NCI-H1105 treated with DMSO at 0.1 percent for 48 hours (cell line): ENCODE measurements at regions not wholly inside any gene's neighbourhood (a gene's known extent, or its start where the extent isn't known, plus 50 kb on each side); places are given as distances from the start of the nearest gene placed in this dataset.

Source experiments
- DNase-seq: peaks from one replicate; lab custom pipeline; 2025; lab: John Stamatoyannopoulos, UW

DNA sequence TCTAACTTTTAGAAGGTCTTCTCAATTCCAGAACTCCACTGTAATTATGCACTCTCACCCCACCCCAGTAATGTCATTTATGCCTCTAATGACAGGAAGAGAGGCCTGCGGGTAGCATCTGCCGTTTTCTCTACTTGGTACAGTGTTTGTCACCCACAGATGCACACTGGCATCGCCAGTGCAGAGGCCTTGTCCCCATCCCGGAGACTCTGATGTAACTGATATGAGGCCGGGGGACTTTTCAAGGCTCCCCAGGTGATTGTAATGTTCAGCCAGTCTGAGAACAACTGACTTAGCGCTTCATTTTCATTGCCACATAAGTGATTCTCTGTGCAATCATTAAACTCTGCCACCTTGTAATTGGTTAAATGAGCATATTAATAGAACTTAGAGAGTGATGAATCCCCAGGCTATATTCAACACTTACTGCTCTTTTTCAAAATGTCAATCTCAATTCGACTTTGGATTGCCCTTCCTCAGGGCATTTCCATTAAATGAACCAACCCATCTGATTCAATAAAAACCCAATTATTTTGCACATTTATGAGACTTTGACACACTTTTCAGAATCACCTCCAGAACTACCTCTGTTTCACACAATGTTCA is 113.2 kb downstream of the HERPUD2 start:
- no peak for DNase-seq

DNA sequence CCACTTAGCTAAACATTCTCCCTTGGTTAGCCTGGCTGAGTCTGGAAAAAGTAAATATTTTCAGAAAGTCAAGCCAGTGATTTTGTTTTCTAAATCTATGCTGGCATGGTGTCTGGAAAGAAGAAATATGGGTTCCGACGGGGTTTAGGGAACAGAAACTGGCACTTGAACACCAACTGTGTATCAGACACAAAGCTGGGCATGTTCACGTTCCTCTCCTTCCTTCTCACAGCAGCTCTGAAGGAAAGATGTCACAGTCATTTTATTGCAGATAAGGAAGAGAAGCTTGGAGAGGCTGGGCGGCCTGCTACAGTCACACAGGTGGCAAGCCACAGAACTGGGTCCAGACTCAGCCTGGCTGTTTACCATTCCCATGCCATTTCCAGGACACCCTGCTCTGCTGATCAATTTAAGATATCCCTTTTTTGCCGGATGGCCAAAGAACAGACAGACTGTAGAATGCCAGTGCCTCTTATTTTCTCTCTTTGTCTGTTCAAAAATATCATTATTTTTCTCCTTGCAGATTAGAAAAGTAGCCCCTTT is 118.8 kb downstream of the HERPUD2 start:
- no peak for DNase-seq

DNA sequence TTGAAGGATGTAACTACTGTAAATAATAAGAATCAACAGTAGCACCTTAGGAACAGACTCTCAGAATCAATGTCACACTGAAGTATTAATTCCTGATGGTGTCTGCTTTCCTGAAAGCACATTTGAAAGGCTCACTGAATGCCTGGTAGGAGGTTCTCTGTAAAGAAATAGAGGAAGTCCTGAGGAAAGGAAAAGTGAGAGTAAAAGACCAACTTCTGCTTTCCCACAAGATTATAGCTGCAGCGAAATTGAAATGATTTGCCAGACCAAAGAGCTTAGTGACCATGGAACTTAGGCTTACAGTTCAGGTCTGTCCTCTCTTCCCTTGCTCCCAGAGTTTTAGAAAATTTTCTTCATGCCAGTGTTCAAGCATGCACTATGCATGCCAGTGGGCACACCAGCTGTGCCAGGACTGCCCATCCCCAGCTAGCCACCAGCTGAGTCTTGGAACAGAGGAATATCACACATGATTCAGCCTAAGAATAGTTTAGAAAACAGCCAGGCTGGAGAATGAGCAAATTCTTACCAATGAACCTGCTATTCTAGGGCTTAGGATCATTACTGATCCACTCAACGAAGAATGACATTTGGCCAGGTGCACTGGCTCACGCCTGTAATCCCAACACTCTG is 123.2 kb downstream of the HERPUD2 start:
- DNase-seq, result no peak

DNA sequence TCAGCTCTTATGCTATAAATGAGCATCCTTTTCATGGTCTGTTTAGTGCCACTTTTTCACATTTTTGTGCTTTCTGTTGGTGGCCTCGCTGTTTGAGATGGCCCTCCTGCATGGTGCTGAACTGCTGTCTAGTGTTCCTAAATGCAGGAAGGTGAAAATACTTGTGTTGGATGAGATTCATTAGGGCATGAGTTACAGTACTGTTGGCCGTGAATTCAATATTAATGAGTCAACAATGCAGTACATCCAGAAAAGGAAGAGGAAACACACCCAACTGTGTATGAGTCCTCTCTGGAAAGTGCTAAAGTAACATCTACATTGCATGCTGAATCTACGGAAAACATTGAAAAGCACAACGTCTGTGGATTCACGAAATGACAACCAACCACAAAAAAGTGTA is 124.0 kb downstream of the HERPUD2 start:
- DNase-seq, result no peak

DNA sequence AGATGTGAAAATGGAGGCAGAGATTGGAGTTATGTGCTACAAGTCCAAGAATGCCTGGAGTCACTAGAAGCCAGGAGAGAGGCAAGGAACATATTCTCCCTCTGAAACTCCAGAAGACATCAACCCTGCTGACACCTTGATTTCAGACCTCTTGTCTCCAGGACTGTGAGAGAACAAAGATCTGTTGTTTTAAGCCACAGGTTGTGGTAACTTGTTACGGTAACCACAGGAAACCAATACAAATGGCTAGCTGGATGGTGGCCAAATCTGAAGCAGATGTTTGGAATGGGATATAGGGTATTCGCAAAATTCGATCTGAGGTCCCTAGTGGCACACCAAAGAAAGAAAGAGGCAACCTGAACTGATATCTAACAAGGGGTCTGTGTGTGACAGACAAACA is 129.0 kb downstream of the HERPUD2 start:
- peak; percentile 42 for DNase-seq

DNA sequence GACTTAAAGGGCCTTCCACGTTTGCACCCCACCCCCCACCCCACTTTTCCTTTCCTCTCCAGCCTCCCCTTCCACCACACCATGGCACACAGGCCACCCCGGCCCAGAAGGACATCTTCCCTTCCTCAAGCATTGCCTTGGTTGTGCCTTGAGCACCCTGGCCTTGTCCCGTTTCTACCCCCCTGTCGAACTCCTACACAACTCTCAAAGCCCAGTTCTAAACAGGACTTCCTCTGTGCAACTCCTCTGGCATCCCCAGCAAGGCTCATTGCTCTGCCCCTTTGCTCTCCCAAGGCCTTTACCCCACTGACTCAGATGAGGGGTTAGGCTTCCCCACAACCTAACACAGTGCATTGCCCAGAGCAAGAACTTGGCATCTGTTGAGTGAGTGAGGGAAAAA is 136.1 kb downstream of the HERPUD2 start:
- no peak for DNase-seq

DNA sequence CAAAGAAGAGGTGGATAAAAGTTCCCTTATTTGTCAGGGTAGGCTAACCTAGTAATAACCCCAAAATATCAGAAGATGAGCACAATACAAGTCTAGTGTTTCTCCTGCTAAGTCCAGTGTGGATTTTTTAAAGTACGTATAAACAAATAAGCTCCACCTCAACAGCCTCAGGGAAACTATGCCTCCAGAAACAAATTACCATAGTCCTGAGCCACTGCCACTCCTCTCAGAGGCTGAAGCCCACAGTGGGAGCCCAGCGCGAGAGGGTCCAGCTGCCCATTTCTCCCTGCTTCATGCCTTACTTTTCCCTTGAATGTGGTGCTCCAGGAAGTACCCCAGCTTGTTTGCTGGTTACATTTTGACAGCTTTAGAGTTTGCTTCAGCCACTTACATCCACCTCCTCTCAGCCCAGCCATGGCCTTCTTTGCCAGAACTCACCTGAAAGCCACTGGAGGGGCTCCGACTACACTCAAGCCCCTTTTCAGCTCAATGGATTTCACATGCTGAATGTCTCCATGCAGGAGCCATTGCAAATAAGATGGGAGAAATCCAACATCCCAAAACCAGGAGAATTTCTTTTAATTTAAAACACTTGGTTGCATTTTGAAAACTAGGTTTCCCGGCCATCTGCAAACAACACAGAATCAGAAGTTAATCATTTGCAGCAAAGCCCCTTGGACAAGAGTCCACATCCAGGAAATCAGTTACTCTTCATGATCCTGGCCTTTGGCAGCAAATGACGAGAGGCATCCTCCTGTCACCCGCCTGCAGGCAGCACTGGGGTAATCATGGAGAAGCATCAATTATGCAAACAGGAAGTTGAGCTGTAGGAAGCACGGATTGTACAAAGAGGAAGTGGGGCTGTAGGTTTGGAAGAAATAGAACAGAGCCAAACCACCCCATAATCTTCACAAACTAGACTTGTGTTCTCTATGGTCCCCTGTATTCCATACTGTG is 138.1 kb downstream of the HERPUD2 start:
- no peak for DNase-seq

DNA sequence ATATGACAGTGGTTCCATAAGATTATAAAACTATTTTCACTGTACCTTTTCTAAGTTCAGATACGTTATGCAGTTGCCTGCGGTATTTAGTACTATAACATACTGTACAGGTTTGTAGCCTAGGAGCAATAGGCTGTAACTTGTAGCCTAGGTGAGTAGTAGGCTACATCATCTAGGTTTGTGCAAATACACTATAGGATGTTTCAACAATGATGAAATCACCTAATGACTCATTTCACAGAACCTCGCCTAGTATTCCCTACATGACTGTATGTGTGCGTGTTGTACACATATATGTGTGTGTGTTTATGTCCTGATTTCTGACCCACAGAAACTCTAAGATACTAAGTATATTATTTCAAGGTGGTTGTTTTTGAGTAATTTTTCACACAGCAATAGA is 139.0 kb downstream of the HERPUD2 start:
- no peak for DNase-seq

DNA sequence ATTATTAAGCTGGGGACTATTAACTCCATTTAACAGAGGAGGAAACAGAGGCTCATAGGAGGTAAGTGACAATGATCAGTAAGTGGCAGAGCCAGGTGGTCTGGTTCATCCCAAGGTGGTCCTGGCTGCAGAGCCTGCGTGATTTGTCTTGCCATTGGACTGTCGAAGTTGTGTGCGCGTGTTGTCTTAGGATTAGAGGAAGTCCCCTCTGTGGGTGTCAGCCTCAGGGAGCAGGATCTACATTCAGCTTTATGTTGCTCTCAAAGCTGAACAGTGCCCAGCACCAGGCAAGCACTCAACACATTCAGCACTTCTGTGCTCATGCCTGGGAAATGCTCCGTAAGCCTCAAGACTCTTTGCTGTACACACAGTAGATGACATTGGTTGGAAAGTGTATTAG is 139.5 kb downstream of the HERPUD2 start:
- DNase-seq, result no peak

DNA sequence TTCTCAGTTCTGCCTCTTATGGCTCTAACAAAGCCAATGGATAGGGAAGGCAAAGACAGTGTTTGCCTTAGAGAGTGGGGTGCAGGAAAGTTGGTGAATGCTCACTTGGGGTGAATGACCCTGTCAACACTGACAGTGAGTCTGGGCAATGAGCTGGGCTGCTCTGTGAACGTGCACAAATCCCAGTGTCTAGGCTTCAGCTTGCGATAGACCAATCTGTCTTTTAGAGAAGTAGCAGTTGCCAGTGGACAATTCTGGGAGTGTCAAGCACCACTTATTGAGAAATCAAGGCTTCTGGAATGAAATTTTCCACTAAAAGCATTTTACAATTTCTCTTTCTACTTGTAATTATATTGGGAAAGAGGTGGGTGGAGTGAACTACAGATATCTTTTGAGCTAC is 141.4 kb downstream of the HERPUD2 start:
- DNase-seq, result no peak

DNA sequence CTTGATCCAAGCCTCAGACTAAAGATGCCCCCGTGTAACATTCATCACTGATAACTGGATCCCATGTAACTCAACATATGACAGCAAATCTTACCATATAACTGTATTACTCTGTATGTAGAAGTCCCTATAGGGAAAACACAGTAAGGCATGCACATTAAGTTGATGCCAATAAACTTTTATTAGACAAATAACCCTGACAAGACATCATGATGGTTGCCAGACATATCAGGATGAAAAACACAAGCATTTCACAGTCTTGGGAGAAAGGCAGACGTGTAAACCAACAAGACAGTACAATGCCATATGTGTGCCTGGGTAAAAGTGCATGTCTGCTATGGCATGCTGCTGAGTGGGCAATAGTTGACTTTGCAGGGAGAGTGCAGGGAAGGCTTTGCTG is 142.2 kb downstream of the HERPUD2 start:
- DNase-seq, result no peak

DNA sequence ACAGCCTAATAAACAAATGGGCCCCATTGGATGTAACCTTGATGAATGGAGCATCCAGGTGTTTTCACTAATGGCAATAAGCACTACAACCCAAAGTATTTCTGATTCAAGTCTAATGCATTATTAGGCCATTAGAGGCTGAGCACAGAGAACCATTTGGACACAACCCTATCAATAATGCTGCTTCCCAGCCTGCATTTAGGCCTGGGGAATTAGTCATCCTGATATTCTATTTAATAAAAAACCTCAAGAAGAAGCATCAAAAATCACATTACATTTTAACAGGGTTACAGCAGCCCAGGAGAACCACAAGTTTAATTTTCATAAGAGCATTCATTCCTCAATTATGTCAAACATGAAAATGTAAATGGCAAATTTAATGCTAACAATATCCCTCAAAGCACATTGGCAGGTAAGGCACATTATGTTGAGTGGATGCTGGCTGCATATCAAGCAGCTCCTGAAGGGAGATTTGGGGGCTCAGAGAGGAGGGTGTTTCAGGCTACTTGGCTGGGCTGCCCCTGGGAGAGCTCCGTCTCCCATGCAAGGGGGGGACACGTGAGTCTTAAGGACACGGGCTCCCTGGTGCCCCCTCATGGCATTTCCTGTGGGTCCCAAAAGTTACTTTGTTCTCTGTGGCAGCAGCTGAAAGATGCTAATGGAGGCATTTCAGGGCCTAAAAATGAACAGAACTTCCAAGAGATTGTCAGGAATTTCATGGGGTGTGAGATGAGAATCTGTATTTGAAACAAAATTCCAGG is 143.4 kb downstream of the HERPUD2 start:
- DNase-seq, result no peak

DNA sequence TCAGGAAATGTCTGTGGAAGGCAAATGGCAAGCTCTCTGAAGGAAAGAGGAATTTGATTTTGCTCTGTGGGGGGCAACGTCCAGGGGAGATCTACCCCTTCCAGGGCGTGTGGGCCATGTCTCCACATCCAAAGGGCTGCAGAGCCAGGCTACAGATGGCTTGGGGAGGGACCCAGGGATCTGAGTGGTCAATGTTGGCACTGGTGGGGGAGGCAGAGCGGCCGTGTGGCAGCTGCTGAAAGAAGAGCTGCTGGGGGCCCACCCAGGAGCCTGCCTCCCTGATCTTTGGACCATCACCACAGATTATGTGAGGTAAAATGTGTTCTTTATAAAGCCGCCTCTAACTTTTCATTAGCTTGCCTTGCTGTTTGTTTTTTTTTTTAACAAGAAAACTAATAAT is 144.1 kb downstream of the HERPUD2 start:
- DNase-seq, result no peak

DNA sequence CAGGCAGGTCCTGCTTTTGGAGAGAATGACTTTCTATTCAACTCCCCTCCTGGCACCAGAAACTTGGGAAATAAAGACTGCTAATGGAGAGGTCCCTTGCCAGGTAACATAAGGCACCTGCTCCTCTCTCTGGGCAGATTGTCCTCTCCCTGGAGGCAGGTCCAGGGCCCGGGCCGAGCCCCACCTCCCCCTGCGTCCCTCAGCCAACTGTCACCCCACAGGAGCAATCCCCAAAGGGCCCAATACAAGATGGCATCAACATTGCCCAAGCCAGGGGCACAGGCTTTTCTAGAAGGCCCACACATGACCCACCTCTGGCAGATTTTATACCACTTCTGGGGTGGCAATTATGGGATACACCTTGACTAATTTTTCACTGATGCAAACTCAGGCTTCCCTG is 145.2 kb downstream of the HERPUD2 start:
- no peak for DNase-seq

DNA sequence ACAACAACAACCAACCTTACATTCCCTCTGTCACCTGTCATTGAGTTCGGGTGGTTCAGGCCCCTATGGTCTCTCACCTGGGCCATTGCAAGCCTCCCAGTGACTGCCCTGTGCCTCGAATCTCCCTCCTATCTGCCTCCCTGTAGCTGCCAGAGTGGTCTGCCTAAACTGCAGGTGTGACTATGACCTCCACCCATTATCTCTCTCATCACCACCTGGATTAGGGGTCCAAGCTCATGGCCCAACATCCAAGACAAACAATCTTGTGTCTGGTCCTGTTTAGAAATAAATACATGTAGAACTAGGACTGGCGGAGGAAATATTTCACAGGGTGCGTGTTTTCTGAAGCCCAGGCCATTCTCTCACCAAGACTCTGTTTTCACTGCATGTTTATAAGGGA is 146.6 kb downstream of the HERPUD2 start:
- DNase-seq, result no peak

DNA sequence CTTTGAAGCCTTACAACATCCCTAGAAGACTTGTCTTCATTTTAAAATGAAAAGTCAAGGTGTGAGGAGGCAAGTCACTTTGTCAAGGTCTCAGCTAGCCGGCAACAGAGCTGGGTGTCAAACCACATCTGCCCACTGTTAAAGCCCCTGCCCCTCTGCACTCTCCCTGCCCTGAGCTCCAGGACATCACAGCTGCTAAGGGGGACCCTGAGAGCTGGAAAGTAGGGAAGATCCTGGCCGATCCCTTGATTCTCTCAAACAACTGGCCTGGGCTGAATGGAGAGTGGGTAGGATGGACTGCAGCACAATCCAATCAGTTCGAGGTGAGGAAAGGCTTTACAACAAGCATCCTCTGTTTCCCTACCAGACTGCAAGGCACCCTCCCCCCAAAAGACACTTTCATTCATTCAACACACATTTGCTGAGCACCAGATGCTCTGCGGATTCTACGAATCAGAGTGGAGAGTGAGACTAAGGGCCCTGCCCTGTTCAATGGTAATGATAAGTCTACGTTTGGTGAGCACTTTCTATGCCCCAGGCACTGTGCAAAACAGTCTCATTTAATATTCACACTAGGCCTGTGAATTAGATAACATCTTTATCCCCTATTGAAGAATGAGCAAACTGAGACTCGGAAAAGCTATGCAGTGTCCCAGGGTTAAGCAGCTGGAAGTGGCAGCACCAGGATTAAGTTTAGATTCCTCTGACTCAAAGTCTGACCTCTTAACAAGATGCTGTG is 148.1 kb downstream of the HERPUD2 start:
- DNase-seq, result no peak

DNA sequence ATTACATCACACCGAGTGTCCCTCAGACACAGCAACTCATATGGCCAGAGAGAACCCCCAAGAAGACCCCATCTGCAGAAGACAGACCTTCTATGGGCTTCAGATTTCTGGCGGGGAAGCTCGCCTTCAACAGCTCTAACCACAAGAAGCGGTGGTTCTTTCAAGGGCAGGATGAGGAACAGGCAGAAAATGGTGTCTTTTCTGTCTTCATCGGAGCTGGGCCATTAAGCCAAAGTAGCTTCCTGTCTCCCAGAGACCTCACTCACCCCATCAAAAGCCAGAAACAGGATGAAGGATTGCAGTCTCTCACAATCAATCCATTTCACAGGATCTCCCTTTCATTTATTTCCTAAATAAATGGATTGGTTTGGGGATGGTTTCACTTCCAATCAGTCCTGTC is 149.1 kb downstream of the HERPUD2 start:
- DNase-seq, result no peak

DNA sequence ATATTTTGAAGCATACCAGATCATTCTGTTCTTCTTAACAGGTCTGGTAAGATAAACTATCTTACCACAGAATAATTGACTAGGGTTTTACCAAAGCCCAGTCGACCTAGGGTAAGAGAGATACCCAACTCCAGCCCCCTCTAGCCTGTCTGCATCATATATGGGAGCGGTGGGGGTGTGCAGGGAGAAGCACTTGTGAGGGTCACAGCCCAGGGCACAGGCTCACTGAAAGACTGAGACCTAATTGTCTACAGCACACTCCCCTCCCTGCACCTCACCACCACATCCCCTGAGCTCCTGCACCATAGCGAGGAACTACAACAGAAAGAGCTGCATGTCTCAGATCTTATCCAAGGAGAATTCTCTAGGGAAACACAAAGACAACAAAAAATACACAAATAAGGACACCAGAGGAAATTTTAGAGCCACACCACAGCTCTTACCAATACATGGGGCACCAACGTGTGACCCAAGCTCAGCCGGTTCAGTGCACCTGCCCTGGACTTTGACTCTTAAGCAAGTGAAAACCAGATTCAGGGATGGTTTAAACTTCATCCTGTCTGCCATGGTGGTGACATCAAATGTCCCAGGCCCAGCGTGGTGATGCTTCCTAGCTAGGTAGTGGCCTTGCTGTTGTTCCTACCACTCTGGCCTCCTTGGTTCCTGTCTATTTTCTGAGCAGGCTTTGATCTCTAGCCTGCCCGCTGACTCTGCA is 150.8 kb downstream of the HERPUD2 start:
- DNase-seq, result no peak

DNA sequence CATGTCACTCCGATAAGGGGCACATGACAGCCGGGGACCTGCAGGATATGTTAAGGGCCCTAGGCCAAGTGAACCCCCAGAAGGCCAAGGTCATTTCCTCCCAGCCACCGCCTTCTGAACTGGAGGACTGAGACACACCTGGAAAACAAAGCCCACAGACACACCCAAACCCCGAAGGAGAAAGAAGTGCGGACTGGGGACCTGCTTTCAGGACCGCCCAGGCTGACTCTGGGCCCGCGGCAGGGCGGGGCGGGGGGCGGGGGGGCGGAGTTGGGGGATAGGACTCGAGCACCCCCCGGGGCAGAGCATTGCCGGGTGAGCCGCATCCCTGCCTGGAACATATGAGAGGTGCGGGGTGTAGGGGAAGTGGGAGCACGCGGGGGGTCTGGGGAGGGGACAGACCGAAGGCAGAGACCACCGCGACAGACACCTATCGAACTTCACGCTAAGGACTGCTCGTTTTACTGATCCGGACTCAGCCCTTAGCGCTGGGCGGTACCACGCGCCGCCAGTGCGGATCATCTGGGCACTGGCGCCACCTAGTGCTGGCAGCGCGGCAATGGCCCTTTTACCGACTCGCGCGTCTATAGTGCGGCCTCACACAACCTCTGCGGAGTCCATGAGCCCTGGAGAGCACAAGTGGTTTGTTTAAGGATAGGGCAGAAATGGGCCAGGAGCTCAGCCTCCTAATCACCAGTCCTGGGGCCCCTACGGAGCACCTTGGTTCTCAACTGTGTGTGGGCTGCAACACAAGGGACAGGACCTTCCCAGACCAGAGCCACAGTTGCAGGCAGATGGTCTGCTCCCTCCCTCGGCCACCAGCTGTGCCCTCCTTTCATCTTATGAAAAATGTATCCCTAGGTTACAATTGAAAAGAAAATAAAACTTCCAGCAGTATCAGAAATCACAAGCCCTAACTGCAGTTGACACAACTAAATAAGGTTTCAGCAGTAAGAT is 157.6 kb downstream of the HERPUD2 start:
- peak; percentile 65 for DNase-seq
